ENCODE measurements at regions not wholly inside any gene's neighbourhood (a gene's known extent, or its start where the extent isn't known, plus 50 kb on each side); places are given as distances from the start of the nearest gene placed in this dataset.

- H3K27ac ChIP-seq (ENCODE audit: low read depth, low read length): no peak overlapping the region
- H3K9me2 ChIP-seq (replicated peaks; ENCODE audit: control insufficient read depth, low read length): no peaks in the 10 kb centered on the region
- H3K4me1 ChIP-seq (ENCODE audit: control insufficient read depth, low read length): no peaks in the 10 kb centered on the region
- no peak overlapping the region for H3K4me2 ChIP-seq (ENCODE audit: low read length)
- H4K20me1 ChIP-seq (ENCODE audit: control insufficient read depth, insufficient read depth, low read depth, low read length): no peaks in the 10 kb centered on the region
- no peak overlapping the region for H3K4me3 ChIP-seq (ENCODE audit: low read length)
- no peak for TF ChIP-seq CTCF (IDR thresholded peaks at IDR 0.05; ENCODE audit: low read depth, low read length, poor library complexity, severe bottlenecking)
- TF ChIP-seq EZH2phosphoT487 (IDR thresholded peaks at IDR 0.05; ENCODE audit: borderline replicate concordance, low read length): no peak
- no peaks in the 10 kb centered on the region for H3F3A ChIP-seq (ENCODE audit: control insufficient read depth, insufficient read depth)
- H3K9me3 ChIP-seq (ENCODE audit: control insufficient read depth, insufficient read depth, low read length): no peaks in the 10 kb centered on the region
- H3K36me3 ChIP-seq (ENCODE audit: control insufficient read depth, low read length): no peaks in the 10 kb centered on the region
- no peaks in the 10 kb centered on the region for H3K79me2 ChIP-seq (ENCODE audit: control insufficient read depth, low read length)
- no peaks in the 10 kb centered on the region; the same call in 1 of the 2 replicates for H3K27me3 ChIP-seq (ENCODE audit: control insufficient read depth, low read length)
Observed at GRCh38 chr10:3439183-3439582, 266.6 kb upstream of the PITRM1 start.

GRCh38 chr10:3438606-3439005 is 266.0 kb upstream of the PITRM1 start:
- Histone ChIP-seq H3K79me2 (ENCODE audit: control insufficient read depth, low read length) (no peaks in the 10 kb centered on the region), H3K4me1 (ENCODE audit: control insufficient read depth, low read length) (no peaks in the 10 kb centered on the region)
- no peak for TF ChIP-seq EZH2phosphoT487 (IDR thresholded peaks at IDR 0.05; ENCODE audit: borderline replicate concordance, low read length)
- no peak for TF ChIP-seq CTCF (IDR thresholded peaks at IDR 0.05; ENCODE audit: low read depth, low read length, poor library complexity, severe bottlenecking)

GRCh38 chr10:3435671-3436070 is 263.1 kb upstream of the PITRM1 start:
- H3K9me2 ChIP-seq (replicated peaks; ENCODE audit: control insufficient read depth, low read length): no peaks in the 10 kb centered on the region
- H3K4me2 ChIP-seq (ENCODE audit: low read length): no peak overlapping the region
- H3K4me1 ChIP-seq (ENCODE audit: control insufficient read depth, low read length): no peaks in the 10 kb centered on the region
- H3K9me3 ChIP-seq (ENCODE audit: control insufficient read depth, insufficient read depth, low read length): peaks cover 6% of the 10 kb centered on the region; the same call in 1 of the 2 replicates
- no peaks in the 10 kb centered on the region for H3F3A ChIP-seq (ENCODE audit: control insufficient read depth, insufficient read depth)
- no peaks in the 10 kb centered on the region for H3K79me2 ChIP-seq (ENCODE audit: control insufficient read depth, low read length)
- no peaks in the 10 kb centered on the region; the same call in 1 of the 2 replicates for H3K27me3 ChIP-seq (ENCODE audit: control insufficient read depth, low read length)
- no peak overlapping the region for H3K4me3 ChIP-seq (ENCODE audit: low read length)
- no peak overlapping the region for H3K27ac ChIP-seq (ENCODE audit: low read depth, low read length)
- TF ChIP-seq CTCF (IDR thresholded peaks at IDR 0.05; ENCODE audit: low read depth, low read length, poor library complexity, severe bottlenecking) (no peak), EZH2phosphoT487 (IDR thresholded peaks at IDR 0.05; ENCODE audit: borderline replicate concordance, low read length) (no peak)
- H3K36me3 ChIP-seq (ENCODE audit: control insufficient read depth, low read length): no peaks in the 10 kb centered on the region
- H4K20me1 ChIP-seq (ENCODE audit: control insufficient read depth, insufficient read depth, low read depth, low read length): no peaks in the 10 kb centered on the region

More at GRCh38 chr10:3438606-3439005, 266.0 kb upstream of the PITRM1 start:
- Histone ChIP-seq H3K9me2 (replicated peaks; ENCODE audit: control insufficient read depth, low read length) (no peaks in the 10 kb centered on the region), H3K27ac (ENCODE audit: low read depth, low read length) (no peak overlapping the region), H3K9me3 (ENCODE audit: control insufficient read depth, insufficient read depth, low read length) (no peaks in the 10 kb centered on the region), H3K36me3 (ENCODE audit: control insufficient read depth, low read length) (no peaks in the 10 kb centered on the region), H3F3A (ENCODE audit: control insufficient read depth, insufficient read depth) (no peaks in the 10 kb centered on the region), H4K20me1 (ENCODE audit: control insufficient read depth, insufficient read depth, low read depth, low read length) (no peaks in the 10 kb centered on the region), H3K4me3 (ENCODE audit: low read length) (no peak overlapping the region), H3K27me3 (ENCODE audit: control insufficient read depth, low read length) (no peaks in the 10 kb centered on the region; the same call in 1 of the 2 replicates), H3K4me2 (ENCODE audit: low read length) (no peak overlapping the region)
